MCF 10A (cell line): ENCODE measurements at regions not wholly inside any gene's neighbourhood (a gene's known extent, or its start where the extent isn't known, plus 50 kb on each side); places are given as distances from the start of the nearest gene placed in this dataset.

ENCODE experiments used
- BruUV-seq: library from RNA; stranded (reverse); fragments of 400-500 nt; replicated peaks from 2 replicates; lab custom pipeline; 2021; lab: Mats Ljungman, UMichigan
- CTCF ChIA-PET: fragments of 300-600 bp; sonication (Branson Sonifier 250); formaldehyde crosslinking; extraction: SDS; loops from one replicate; lab custom pipeline; 2021; ENCODE audit warnings: antibody characterized with exemption, inconsistent platforms; lab: Yijun Ruan, JAX
- POLR2A ChIA-PET: fragments of 300-600, 350-650 bp; sonication (Branson Sonifier 250); formaldehyde crosslinking; extraction: SDS; loops from one replicate; lab custom pipeline; 2020; ENCODE audit warnings: antibody characterized with exemption, inconsistent platforms; lab: Yijun Ruan, JAX
- DNase-seq: peaks from one replicate; pipeline ENCODE4 v3.0.0-alpha.2; 2018; ENCODE audit not compliant: unreplicated experiment
- H3K27ac Mint-ChIP-seq: one replicate; pipeline ENCODE4 v1.8.0; 2022; ENCODE audit warnings: mild to moderate bottlenecking, low read depth, mixed read lengths; ENCODE audit not compliant: unreplicated experiment
- H3K27me3 Mint-ChIP-seq: one replicate; pipeline ENCODE4 v1.8.0; 2022; ENCODE audit warnings: mixed read lengths; ENCODE audit not compliant: insufficient read depth, unreplicated experiment
- H3K36me3 Mint-ChIP-seq: one replicate; pipeline ENCODE4 v1.8.0; 2022; ENCODE audit warnings: mild to moderate bottlenecking, moderate library complexity, mixed read lengths; ENCODE audit not compliant: insufficient read depth, unreplicated experiment
- H3K4me1 Mint-ChIP-seq: one replicate; pipeline ENCODE4 v1.8.0; 2022; ENCODE audit warnings: mixed read lengths; ENCODE audit not compliant: insufficient read depth, unreplicated experiment
- H3K4me3 Mint-ChIP-seq: one replicate; pipeline ENCODE4 v1.8.0; 2022; ENCODE audit warnings: mild to moderate bottlenecking, moderate library complexity, mixed read lengths; ENCODE audit not compliant: unreplicated experiment
- H3K9me3 Mint-ChIP-seq: one replicate; pipeline ENCODE4 v1.8.0; 2022; ENCODE audit warnings: mixed read lengths; ENCODE audit not compliant: unreplicated experiment
- intact Hi-C: fragments of 100-400 bp; cut with micrococcal nuclease; formaldehyde crosslinking; loops from 2 replicates; pipeline ENCODE4 v1.14.1; 2022
- TF ChIP-seq, protein P1 (sequence below): fragments of 200-600 bp; IDR thresholded peaks from one replicate; pipeline ENCODE4 v1.8.0; 2022; ENCODE audit warnings: antibody characterized with exemption, mild to moderate bottlenecking; ENCODE audit not compliant: unreplicated experiment

DNA sequence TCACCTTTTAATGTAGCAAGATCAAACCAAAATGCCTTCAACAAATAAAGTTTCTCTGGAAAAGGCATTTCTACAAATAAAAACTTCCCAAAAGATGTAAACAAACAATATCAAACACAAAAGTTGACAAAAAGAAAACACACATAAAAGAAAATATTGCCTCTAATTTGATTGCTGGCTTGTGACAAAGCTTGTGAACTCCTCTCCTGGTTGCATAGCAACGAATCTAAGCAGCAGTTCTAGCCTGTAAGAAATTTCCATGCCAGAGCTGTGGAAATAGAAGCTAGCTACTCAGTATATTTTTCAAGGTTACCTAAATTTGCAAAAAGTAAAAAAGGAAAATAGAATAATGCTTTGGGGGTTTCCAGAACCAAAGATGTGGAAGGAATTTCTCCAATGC, 173.9 kb upstream of the CDK1 start:
- intact Hi-C loops = no loop called here
- no peak for DNase-seq
- Mint-ChIP-seq H3K4me3 (no peak overlapping the region), H3K27me3 (no peaks in the 10 kb centered on the region), H3K9me3 (no peaks in the 10 kb centered on the region), H3K36me3 (no peaks in the 10 kb centered on the region), H3K4me1 (peaks cover 8% of the 10 kb centered on the region), H3K27ac (no peak overlapping the region)
- TF ChIP-seq, protein P1, sequence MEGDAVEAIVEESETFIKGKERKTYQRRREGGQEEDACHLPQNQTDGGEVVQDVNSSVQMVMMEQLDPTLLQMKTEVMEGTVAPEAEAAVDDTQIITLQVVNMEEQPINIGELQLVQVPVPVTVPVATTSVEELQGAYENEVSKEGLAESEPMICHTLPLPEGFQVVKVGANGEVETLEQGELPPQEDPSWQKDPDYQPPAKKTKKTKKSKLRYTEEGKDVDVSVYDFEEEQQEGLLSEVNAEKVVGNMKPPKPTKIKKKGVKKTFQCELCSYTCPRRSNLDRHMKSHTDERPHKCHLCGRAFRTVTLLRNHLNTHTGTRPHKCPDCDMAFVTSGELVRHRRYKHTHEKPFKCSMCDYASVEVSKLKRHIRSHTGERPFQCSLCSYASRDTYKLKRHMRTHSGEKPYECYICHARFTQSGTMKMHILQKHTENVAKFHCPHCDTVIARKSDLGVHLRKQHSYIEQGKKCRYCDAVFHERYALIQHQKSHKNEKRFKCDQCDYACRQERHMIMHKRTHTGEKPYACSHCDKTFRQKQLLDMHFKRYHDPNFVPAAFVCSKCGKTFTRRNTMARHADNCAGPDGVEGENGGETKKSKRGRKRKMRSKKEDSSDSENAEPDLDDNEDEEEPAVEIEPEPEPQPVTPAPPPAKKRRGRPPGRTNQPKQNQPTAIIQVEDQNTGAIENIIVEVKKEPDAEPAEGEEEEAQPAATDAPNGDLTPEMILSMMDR = no peak
- BruUV-seq = no TSS peak
- CTCF ChIA-PET = interaction anchor here (0.5 to 1.5 kb wide), 3 partner anchors 15 to 696 kb away, joined by 3 to 6 read pairs (median 3); no protein-coding TSS in a partner anchor
- POLR2A ChIA-PET = no interaction called here

DNA sequence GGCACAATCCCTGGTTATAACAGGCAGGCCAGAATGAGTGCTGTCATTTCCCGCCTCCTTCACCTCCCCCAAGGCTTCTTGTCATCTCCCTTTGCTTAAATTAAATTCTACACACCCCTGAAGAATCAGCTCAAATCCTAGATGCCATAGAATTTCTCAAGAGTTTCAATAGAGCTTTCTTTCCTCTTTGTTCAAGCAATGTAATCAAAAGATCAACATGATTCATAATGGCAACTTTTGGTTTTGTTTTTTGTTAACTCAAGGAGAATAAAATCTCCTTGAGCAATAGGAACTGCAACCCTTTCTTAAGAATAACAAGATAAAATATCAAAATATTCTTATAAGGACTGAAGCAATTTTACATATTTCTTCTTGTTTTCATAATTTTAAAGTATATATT, 180.8 kb upstream of the CDK1 start:
- TF ChIP-seq, protein P1 = no peak
- Mint-ChIP-seq H3K27ac (no peak overlapping the region), H3K27me3 (no peaks in the 10 kb centered on the region), H3K4me1 (no peaks in the 10 kb centered on the region), H3K9me3 (no peaks in the 10 kb centered on the region), H3K36me3 (no peaks in the 10 kb centered on the region), H3K4me3 (no peak overlapping the region)
- ChIA-PET POLR2A (no interaction called here), CTCF (interaction anchor here (0.6 to 1.0 kb wide), 3 partner anchors 56 to 576 kb away, joined by 3 to 4 read pairs (median 3); no protein-coding TSS in a partner anchor)
- no peak for DNase-seq
- BruUV-seq = no TSS peak
- intact Hi-C loops = no loop called here

DNA sequence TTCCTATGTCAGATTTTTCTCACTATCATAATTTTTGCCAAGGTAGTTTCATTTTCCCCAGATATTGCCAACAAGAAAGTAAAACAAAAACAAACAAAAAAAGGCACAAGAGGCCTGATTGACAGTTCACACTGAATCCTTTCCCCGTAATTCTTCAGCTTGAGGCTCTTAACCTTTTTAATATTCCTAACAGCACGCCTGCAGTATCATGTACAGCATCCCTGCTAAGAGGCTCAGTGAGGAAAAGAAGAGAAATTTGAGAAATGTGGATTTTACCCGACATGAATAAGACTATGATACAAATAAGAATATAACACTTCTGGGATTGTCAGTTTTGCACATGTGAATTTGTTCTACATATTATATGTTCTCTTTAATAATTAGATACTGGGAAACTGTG, 182.4 kb upstream of the CDK1 start:
- DNase-seq = no peak
- BruUV-seq = no TSS peak
- Mint-ChIP-seq H3K27me3 (no peaks in the 10 kb centered on the region), H3K4me3 (no peak overlapping the region), H3K4me1 (no peaks in the 10 kb centered on the region), H3K36me3 (no peaks in the 10 kb centered on the region), H3K27ac (no peak overlapping the region), H3K9me3 (no peaks in the 10 kb centered on the region)
- TF ChIP-seq, protein P1 = no peak
- CTCF ChIA-PET = interaction anchor here (0.6 to 1.4 kb wide), 4 partner anchors 12 to 54 kb away, joined by 3 to 5 read pairs (median 4); no protein-coding TSS in a partner anchor
- POLR2A ChIA-PET = interaction anchor here (0.5 to 1.5 kb wide), 2 partner anchors 11 to 73 kb away, joined by 3 to 4 read pairs; no protein-coding TSS in a partner anchor
- intact Hi-C loops = no loop called here

DNA sequence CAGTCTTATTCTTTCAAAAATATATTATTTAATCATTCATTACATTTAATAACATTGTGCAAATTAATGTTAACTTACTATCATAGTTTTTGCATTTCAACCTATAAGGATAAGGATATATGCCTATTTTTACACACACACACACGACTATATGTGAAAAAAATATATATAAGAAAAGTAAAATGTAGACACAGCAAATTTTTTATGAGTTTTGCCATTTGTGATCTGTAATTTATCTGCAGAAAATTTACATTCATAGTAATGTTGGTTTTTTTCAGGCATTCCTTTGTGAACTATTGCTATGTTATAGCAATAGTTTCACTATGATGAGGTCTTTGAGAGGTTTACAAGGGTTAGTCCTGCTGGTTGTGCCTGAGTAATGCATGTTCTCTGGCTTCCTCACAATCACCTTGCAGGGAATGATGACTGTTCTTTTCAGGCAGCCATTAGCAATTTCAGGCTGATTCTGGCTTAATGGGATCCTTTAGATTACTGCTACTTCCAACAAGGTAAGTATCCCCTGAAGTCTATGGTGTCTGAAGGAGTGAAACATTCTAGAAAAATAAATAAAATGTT, 183.7 kb upstream of the CDK1 start:
- BruUV-seq = no TSS peak
- Mint-ChIP-seq H3K27ac (no peak overlapping the region), H3K4me1 (no peaks in the 10 kb centered on the region), H3K27me3 (no peaks in the 10 kb centered on the region), H3K4me3 (no peak overlapping the region), H3K9me3 (no peaks in the 10 kb centered on the region), H3K36me3 (no peaks in the 10 kb centered on the region)
- intact Hi-C loops = no loop called here
- no peak for DNase-seq
- CTCF ChIA-PET = interaction anchor here (1.0 kb wide), 2 partner anchors 11 to 13 kb away, joined by 4 to 5 read pairs; no protein-coding TSS in a partner anchor
- POLR2A ChIA-PET = interaction anchor here (1.5 kb wide), 1 partner anchor 12 kb away, joined by 4 read pairs; no protein-coding TSS in a partner anchor
- TF ChIP-seq, protein P1 = no peak
